ENCODE measurements at regions not wholly inside any gene's neighbourhood (a gene's known extent, or its start where the extent isn't known, plus 50 kb on each side); places are given as distances from the start of the nearest gene placed in this dataset.

DNA sequence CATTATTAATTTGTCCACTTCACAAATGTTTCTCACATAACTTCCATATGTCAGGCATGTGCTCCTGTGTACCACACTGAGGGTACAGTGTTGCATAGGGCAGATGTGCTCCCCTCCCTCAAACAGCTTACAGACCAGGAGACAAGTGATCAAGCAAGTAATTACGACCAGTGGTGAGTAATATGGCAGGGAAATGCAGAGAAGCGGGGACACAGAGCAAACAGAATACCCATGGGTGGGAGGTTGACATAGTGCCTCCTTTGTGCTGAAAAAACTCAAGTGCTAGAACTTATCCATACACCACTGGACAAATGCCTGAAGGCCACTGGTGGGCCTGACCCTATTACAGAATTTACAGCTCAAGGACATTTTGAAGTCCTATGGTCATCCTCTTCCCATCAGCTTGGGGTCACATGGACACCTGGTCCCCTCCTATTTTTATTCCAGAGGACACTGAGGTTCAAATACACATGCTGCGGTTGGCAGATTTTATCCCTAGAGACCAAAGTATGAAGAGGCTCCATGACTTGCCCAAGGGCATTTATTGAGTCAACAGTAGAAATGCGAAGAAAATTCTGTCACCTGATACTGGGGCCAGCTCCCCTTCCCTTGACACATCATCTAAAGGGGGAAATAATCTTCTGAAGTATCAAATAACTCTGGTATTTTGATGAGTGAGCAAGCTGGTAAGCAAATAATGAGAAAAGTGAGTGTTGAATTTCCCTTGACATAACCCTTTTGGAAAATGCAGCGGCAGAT lies 116.6 kb downstream of the QRSL1 start:
- TF ChIP-seq EP300 (IDR thresholded peaks at IDR 0.05; ENCODE audit: borderline replicate concordance in 1 of 2, control insufficient read depth in 1 of 2, low read depth in 2 of 2, low read length in 2 of 2) (no peak), TCF7 (IDR thresholded peaks at IDR 0.05; ENCODE audit: borderline replicate concordance) (no peak), RFX5 (IDR thresholded peaks at IDR 0.05; ENCODE audit: low read depth, low read length) (no peak), YY1 (IDR thresholded peaks at IDR 0.05; ENCODE audit: low read depth, low read length) (no peak), EZH2 (IDR thresholded peaks at IDR 0.05; ENCODE audit: borderline replicate concordance, control insufficient read depth, low read depth, low read length) (no peak), HDGF (IDR thresholded peaks at IDR 0.05) (no peak), MAX (IDR thresholded peaks at IDR 0.05; ENCODE audit: low read depth, low read length) (no peak), SUZ12 (IDR thresholded peaks at IDR 0.05; ENCODE audit: unreplicated experiment) (no peak)
- TF ChIP-seq, protein P1, sequence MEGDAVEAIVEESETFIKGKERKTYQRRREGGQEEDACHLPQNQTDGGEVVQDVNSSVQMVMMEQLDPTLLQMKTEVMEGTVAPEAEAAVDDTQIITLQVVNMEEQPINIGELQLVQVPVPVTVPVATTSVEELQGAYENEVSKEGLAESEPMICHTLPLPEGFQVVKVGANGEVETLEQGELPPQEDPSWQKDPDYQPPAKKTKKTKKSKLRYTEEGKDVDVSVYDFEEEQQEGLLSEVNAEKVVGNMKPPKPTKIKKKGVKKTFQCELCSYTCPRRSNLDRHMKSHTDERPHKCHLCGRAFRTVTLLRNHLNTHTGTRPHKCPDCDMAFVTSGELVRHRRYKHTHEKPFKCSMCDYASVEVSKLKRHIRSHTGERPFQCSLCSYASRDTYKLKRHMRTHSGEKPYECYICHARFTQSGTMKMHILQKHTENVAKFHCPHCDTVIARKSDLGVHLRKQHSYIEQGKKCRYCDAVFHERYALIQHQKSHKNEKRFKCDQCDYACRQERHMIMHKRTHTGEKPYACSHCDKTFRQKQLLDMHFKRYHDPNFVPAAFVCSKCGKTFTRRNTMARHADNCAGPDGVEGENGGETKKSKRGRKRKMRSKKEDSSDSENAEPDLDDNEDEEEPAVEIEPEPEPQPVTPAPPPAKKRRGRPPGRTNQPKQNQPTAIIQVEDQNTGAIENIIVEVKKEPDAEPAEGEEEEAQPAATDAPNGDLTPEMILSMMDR (IDR thresholded peaks at IDR 0.05 in 2 of 3, conservative IDR thresholded peaks at IDR 0.05 in 1 of 3; ENCODE audit: control insufficient read depth in 2 of 3, extremely low read depth in 1 of 3, insufficient read depth in 1 of 3, low read depth in 3 of 3, low read length in 3 of 3): no peak
- TF ChIP-seq, protein P2, sequence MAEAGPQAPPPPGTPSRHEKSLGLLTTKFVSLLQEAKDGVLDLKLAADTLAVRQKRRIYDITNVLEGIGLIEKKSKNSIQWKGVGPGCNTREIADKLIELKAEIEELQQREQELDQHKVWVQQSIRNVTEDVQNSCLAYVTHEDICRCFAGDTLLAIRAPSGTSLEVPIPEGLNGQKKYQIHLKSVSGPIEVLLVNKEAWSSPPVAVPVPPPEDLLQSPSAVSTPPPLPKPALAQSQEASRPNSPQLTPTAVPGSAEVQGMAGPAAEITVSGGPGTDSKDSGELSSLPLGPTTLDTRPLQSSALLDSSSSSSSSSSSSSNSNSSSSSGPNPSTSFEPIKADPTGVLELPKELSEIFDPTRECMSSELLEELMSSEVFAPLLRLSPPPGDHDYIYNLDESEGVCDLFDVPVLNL (IDR thresholded peaks at IDR 0.05; ENCODE audit: low read depth, low read length): no peak
